Nucleus accumbens (tissue), 56 donors: ENCODE measurements at regions not wholly inside any gene's neighbourhood (a gene's known extent, or its start where the extent isn't known, plus 50 kb on each side); places are given as distances from the start of the nearest gene placed in this dataset.

Source experiments
- DNase-seq, 56 donors: peaks; one replicate each; lab custom pipeline; 2025; lab: John Stamatoyannopoulos, UW

GRCh38 chr7:22628112-22628511 is 98.9 kb upstream of the IL6 start:
- no peak for DNase-seq

GRCh38 chr7:22627136-22627535 is 99.9 kb upstream of the IL6 start:
- DNase-seq: no peak

GRCh38 chr7:22625251-22625650 is 101.7 kb upstream of the IL6 start:
- DNase-seq: no peak

DNA sequence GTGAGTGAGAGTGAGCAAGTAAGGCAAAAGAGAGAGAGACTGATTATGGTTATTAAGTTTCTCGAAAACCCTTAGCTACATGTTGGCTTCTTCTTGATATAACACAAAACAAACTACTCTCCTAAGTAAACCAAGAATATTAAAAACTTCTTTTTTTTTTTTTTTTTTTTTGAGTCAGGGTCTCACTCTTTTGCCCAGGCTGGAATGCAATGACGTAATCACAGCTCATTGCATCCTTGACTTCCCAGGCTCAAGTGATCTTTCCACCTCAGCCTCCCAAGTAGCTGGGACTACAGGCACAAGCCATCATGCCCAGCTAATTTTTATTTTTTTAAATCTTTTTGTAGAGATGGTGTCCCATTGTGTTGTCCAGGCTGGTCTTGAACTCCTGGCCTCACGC is 102.2 kb upstream of the IL6 start:
- DNase-seq: no peak

- no peak for DNase-seq
These were observed 104.7 kb upstream of the IL6 start for GRCh38 chr7:22622116-22622785.

DNA sequence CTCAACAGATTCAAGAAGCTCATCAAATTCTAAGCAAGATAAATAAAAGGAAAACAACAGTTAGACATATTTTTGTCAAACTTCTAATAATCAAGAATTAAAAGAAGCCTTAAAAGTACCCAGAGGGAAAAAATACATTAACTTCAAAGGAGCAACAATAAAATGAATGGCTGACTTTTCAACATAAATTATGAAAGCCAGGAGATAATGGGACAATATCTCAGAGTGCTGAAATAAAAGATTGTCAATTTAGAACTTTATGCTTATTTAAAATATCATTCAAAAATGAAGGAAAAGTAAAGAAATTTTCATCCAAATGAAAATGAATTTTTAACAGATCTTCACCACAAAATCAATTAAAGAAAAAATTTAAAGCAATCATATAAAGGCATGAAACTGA is 108.5 kb upstream of the IL6 start:
- DNase-seq: no peak

DNA sequence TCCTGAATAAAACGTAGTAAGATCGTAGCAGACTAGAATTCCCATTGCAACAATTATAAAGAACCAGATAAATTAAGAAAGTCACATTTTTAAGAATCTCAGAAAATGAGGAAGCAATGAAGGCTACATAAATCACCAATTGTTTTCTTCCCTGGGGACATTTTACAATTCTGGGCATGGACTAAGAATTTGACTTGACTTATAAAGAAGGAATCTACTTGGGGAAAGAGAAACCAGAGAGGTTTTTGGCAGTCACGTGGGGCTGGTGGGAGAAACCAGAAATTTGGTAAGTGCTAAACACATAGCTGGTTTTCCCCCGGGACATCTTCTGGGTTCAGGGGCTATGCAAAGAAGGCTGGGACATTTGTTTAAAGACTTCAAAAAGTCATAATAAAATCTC is 109.8 kb upstream of the IL6 start:
- DNase-seq: no peak

DNA sequence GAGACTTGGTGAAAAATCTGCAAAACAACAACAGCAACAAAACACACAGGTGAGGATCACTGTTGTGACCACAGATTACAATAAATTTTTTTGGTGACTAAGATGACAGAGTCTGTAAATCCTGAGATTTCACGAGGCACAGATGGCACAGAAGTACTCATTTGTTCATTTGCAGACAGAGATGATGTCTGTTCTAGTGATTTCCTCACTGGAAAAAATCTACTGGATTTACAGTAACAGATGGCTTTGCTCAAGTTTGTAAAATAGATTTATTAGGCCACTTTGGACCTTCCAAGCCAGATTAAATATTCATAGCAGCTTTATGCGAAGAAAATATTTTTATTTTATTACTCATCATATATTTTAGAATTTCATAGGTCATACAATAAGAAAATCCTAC is 113.5 kb upstream of the IL6 start:
- no peak for DNase-seq

- no peak for DNase-seq
These were observed 112.8 kb upstream of the STEAP1B start for GRCh38 chr7:22612776-22613175.

DNA sequence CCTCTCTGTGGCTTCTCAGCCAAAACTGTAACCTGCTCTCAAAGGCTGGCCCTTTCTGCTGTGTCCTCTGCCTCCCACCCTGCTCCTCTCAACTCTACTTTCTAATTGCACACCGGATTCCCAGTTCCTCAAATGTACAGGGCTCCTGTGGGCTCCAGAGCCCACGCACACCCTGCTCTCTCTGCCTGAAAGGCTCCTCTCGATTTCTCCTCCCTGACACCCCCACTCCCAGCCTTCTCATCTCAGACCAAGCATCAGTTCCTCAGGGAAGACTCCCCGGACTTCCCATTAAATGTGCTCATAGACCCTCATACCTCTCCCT is 111.7 kb upstream of the STEAP1B start:
- DNase-seq: no peak

DNA sequence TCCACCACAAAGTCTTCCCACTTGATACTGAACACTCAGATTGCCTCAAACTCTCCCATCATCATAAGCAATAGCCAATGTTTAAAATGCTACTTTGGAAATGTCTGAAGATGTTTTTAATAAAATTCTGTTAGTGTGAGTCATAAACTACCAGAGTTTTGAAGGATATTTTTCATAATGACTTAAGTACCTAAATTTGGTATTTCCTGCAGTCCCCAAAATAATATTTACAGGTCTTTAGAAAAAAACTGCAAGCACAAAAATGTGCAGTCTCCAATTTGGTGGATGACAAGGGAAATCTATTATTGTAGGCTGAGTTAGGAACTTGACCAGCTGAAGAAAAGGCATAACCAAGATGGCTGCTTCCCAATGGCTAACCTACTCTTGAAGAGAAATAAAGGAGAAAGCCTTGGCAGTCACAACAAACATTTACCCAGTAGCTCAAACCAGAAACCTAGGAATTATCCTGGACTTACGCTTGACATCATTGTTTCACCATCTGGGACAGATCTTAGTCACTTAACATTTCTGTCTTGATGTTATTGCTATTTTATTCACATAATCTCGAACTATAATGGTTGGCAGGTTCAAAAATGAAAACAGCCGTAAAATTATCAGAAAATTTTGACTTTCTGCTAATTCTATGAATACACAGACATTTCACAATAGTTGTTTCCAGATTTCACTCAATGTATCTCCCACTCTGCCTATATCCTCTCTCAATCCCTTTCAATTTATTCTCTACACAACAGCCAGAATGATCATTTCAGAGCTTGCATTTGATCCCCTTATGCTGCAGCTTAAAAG is 111.2 kb upstream of the STEAP1B start:
- DNase-seq: no peak

DNA sequence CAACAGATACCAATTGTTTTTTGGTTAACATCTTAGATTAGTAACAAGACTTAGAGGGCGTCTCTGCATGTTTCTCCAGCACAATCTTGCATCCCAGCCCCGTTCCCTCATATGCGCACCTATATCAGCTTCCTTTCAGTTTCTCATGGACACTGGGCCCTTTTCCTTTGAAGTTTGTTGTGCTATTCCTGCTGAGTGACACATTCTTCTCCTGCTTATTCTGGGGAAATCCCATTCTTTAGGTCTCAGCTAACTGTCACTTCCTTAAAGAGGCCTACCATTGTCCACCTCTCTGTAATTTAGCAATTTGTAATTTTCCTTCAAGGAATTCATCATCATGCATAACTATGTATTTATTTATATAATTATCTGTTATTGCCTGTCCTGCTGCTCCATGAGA is 110.3 kb upstream of the STEAP1B start:
- DNase-seq: no peak

DNA sequence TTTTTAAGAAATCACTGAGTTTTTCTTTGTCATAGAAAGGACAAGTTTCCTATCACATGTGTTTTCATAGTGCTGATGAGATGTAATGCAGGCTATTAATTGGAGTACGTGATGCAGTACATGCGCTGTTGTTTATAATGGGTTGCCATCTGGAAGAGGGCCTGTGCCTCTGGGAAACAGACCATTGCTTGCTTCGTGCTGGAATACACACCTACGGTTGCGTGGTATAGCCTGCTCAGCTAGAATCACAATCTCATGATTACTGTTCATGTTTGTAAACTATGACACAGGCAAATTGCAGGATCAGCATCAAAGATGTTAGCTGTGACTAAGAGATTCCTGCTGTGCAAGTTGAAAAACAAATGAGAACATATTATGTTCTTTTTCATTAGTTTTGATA is 107.2 kb upstream of the STEAP1B start:
- DNase-seq: no peak

- no peak for DNase-seq
These were observed 104.3 kb upstream of the STEAP1B start for GRCh38 chr7:22604246-22604645.

GRCh38 chr7:22601812-22602565 is 102.0 kb upstream of the STEAP1B start:
- DNase-seq: peak in 3 of 56 donors; percentile 7 to 31 (median 28)

- no peak for DNase-seq
These were observed 101.4 kb upstream of the STEAP1B start for GRCh38 chr7:22601408-22601807.

DNA sequence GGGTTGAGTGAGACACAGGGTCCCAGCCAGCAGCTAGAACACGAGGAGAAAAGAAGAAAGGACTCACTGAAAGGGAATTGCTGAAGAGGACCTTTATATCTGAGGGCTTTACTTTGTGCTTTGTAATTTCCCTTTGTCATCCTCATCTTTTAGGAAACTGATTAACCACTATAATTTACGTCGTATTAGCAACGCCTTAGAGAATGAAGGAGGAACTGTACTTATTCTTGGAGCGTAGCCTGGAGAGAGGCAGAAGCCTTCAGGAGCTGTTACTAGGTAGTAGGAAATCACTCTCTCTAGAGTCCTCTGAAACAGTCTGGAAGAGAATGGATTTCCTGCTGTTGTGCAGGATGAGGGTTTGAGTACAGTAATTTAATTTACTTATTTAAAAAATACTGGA is 101.0 kb upstream of the STEAP1B start:
- DNase-seq: no peak

DNA sequence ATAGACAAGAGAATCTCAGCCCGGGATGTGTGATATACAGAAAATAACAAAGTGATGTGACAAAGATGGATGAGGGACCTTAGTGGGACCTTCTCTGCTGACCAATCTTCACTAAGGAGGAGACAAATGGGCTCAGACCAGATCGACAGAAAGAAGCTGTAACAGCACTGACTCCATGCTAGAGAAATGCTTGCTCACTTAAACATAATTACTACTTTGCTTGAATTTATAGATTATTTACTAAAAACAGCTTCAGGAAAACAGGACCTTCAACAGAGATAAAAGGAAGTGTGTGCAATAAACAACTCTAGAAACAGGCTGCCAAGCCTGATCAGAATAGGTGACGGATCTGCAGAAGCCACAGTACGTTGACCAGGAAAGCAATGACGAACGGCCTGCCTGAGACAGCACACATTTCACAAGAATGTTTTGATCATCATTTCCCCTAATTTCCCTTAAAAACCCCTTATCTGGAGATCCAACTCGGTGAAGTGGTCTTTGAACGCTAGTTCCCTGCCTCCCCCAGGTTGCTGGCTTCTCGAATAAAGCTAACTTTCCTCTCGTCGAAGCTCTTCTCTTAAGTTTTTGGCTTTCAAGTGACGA is 98.4 kb upstream of the STEAP1B start:
- no peak for DNase-seq

GRCh38 chr7:22597844-22598243 is 97.9 kb upstream of the STEAP1B start:
- DNase-seq: no peak

- no peak for DNase-seq
These were observed 96.9 kb upstream of the STEAP1B start for GRCh38 chr7:22596763-22597400.

- no peak for DNase-seq
These were observed 94.0 kb upstream of the STEAP1B start for GRCh38 chr7:22594020-22594419.
